ENCODE measurements at regions not wholly inside any gene's neighbourhood (a gene's known extent, or its start where the extent isn't known, plus 50 kb on each side); places are given as distances from the start of the nearest gene placed in this dataset.
"Not testable (repeated sequence)": the region's sequence is repeated elsewhere in the genome, so short reads cannot be mapped to it uniquely, and the experiment has no call there.

DNA sequence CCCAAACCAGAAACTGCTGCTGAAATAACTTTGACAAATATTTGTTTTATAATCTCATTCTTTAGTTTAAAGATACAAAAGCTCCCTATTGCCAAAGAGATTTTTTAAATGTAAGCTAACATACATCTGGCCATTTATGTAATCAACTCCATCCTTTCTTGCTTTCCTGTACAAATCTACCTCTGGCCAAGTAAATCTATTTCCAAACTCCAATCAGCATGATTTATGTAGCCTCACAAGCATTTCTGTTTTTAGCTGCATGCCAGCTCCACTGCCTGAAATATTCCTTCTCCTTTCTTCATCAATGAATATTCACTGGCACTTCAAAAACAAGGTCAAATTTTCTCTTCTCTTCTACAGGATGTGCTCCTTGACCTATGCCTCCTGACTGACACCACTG lies 80.0 kb downstream of the SHOX2 start:
- H3K27me3 ChIP-seq (ENCODE audit: control insufficient read depth, insufficient read depth, low read length): no peaks in the 10 kb centered on the region
- no peak overlapping the region for H3K27ac ChIP-seq (ENCODE audit: low read length)
- no peaks in the 10 kb centered on the region for H3K4me1 ChIP-seq (ENCODE audit: control insufficient read depth, insufficient read depth, low read length)
- H3K4me3 ChIP-seq (ENCODE audit: low read length): no peak overlapping the region
- no peaks in the 10 kb centered on the region for H3K36me3 ChIP-seq (ENCODE audit: control insufficient read depth, insufficient read depth, low read length)
- no peak for DNase-seq
- no peaks in the 10 kb centered on the region for H3K9me3 ChIP-seq (ENCODE audit: control insufficient read depth, low read depth, low read length)

DNA sequence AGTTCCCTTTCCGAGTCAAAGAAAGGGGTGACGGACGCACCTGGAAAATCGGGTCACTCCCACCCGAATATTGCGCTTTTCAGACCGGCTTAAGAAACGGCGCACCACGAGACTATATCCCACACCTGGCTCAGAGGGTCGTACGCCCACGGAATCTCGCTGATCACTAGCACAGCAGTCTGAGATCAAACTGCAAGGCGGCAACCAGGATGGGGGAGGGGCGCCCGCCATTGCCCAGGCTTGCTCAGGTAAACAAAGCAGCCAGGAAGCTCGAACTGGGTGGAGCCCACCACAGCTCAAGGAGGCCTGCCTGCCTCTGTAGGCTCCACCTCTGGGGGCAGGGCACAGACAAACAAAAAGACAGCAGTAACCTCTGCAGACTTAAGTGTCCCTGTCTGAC lies 86.3 kb downstream of the SHOX2 start:
- not testable (repeated sequence) for H3K27ac ChIP-seq (ENCODE audit: low read length); H3K4me1 ChIP-seq (ENCODE audit: control insufficient read depth, insufficient read depth, low read length); H3K36me3 ChIP-seq (ENCODE audit: control insufficient read depth, insufficient read depth, low read length); DNase-seq; H3K27me3 ChIP-seq (ENCODE audit: control insufficient read depth, insufficient read depth, low read length); H3K9me3 ChIP-seq (ENCODE audit: control insufficient read depth, low read depth, low read length); H3K4me3 ChIP-seq (ENCODE audit: low read length)
- WGBS (ENCODE audit: insufficient coverage, low lambda C conversion rate): no CpG with 5 or more reads among the region's 18 CpGs

- H3K9me3 ChIP-seq (ENCODE audit: control insufficient read depth, low read depth, low read length): no peaks in the 10 kb centered on the region
- H3K27ac ChIP-seq (ENCODE audit: low read length): no peak overlapping the region
- no peak overlapping the region for H3K4me3 ChIP-seq (ENCODE audit: low read length)
- H3K4me1 ChIP-seq (ENCODE audit: control insufficient read depth, insufficient read depth, low read length): no peaks in the 10 kb centered on the region
- no CpG with 5 or more reads among the region's 1 CpG for WGBS (ENCODE audit: insufficient coverage, low lambda C conversion rate)
- no peaks in the 10 kb centered on the region for H3K36me3 ChIP-seq (ENCODE audit: control insufficient read depth, insufficient read depth, low read length)
- no peaks in the 10 kb centered on the region for H3K27me3 ChIP-seq (ENCODE audit: control insufficient read depth, insufficient read depth, low read length)
- no peak for DNase-seq
Observed at GRCh38 chr3:158018462-158018861, 87.8 kb downstream of the SHOX2 start.

DNA sequence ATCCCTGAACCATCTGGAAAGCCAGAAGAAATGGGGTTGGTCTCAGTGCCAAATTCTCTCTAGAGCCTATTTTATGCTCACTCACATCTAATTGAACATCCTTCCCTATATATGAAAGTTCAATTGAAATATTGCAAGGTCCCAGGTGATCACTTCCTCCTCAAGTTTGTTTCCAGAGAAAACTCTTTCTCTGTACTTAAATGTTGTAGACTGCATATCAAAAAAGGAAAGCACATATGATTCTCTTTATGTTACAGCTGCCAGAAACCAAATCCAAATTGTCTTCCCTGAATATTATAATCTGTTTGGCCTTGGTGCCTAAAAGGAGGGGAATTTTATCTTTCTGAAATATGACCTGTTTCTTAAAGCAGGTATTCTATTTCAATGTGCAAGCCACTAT lies 93.3 kb downstream of the SHOX2 start:
- no peak overlapping the region for H3K27ac ChIP-seq (ENCODE audit: low read length)
- H3K4me3 ChIP-seq (ENCODE audit: low read length): no peak overlapping the region
- H3K27me3 ChIP-seq (ENCODE audit: control insufficient read depth, insufficient read depth, low read length): no peaks in the 10 kb centered on the region
- no peaks in the 10 kb centered on the region for H3K4me1 ChIP-seq (ENCODE audit: control insufficient read depth, insufficient read depth, low read length)
- H3K36me3 ChIP-seq (ENCODE audit: control insufficient read depth, insufficient read depth, low read length): no peaks in the 10 kb centered on the region
- no peak for DNase-seq
- H3K9me3 ChIP-seq (ENCODE audit: control insufficient read depth, low read depth, low read length): no peaks in the 10 kb centered on the region

DNA sequence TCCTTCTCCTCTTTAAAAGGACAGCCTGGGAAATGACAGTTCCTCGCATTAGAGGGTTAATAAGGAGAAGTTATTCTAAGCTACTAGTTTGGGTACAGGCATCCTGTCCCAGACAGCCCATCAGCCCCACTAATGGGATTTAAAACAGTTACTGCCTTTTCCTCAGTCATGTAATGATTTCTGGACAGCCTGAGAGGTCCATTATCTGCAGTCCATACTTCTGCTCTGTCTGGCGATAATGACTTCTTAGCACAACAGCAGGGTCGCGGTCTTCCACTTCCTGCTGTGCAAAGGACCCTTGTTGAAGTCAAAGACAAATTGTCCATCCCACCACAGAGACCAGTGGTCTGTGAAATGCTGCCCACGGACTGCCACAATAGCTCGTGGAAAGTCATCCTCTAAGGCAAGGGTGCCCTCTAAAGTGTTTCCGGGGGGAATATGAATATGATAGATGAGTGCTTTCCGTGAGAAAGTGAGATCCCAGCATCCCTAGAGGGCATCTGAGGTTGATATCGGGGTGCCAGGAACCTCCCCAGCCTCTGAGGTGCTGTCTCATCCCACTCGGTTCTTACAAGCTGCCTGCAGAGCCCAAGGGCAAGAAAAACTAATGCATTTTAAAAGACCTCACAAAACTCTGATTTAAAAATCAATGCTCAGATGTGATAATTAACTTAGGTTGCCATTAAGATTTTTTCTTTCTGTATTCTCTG lies 100.7 kb downstream of the SHOX2 start:
- no peak for DNase-seq
- Histone ChIP-seq H3K4me3 (ENCODE audit: low read length) (no peak overlapping the region), H3K9me3 (ENCODE audit: control insufficient read depth, low read depth, low read length) (no peaks in the 10 kb centered on the region), H3K36me3 (ENCODE audit: control insufficient read depth, insufficient read depth, low read length) (no peaks in the 10 kb centered on the region), H3K4me1 (ENCODE audit: control insufficient read depth, insufficient read depth, low read length) (no peaks in the 10 kb centered on the region), H3K27me3 (ENCODE audit: control insufficient read depth, insufficient read depth, low read length) (no peaks in the 10 kb centered on the region), H3K27ac (ENCODE audit: low read length) (no peak overlapping the region)
- no CpG with 5 or more reads among the region's 10 CpGs for WGBS (ENCODE audit: insufficient coverage, low lambda C conversion rate)

DNA sequence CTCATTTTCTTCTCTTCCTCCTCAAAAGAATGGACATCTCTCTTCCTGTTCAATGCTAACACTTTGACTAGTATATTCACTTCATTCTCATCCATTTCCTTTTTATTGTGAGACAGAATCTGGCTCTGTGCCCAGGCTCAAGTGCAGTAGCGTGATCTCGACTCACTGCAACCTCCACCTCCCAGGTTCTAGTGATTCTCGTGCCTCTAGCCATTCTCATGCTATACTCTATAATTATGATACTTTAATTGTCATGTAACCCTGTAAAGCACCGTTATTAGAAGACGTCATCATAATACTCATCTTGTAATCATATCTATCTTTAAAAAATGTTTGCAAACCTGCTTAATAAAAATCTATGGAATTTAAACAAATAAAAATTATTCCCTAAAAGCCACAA lies 107.0 kb downstream of the SHOX2 start:
- H3K9me3 ChIP-seq (ENCODE audit: control insufficient read depth, low read depth, low read length): no peaks in the 10 kb centered on the region
- 91% methylated on average over 5 of the region's 5 CpGs for WGBS (ENCODE audit: insufficient coverage, low lambda C conversion rate)
- DNase-seq: no peak

DNA sequence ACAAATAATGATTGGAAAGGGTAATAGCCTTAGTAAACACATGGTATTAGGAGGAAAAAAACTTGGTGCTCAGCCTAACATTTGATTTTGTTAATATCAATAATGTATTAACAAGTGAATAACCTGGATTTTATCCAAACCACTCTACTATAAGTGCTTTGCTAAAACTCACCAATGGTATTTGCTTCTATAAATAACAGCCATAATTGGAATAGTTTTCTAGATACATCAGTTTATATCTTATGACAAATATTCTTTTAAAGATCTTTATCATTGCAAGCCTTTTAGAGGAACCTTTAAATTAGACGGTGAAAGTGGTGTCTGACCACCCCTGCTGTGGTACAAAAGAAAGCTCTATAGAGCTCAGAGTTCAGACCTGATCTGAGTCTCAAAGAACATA lies 123.9 kb downstream of the SHOX2 start:
- 40% methylated on average over 1 of the region's 1 CpG for WGBS (ENCODE audit: insufficient coverage, low lambda C conversion rate)
- no peaks in the 10 kb centered on the region for H3K27me3 ChIP-seq (ENCODE audit: control insufficient read depth, insufficient read depth, low read length)

More for the DNA sequence above, 107.0 kb downstream of the SHOX2 start:
- no peaks in the 10 kb centered on the region for H3K4me1 ChIP-seq (ENCODE audit: control insufficient read depth, insufficient read depth, low read length)
- H3K27me3 ChIP-seq (ENCODE audit: control insufficient read depth, insufficient read depth, low read length): no peaks in the 10 kb centered on the region
- H3K4me3 ChIP-seq (ENCODE audit: low read length): no peak overlapping the region
- H3K36me3 ChIP-seq (ENCODE audit: control insufficient read depth, insufficient read depth, low read length): no peaks in the 10 kb centered on the region
- H3K27ac ChIP-seq (ENCODE audit: low read length): no peak overlapping the region

GRCh38 chr3:157981819-157982218 lies 124.4 kb downstream of the SHOX2 start:
- no CpG with 5 or more reads among the region's 3 CpGs for WGBS (ENCODE audit: insufficient coverage, low lambda C conversion rate)
- no peaks in the 10 kb centered on the region for H3K36me3 ChIP-seq (ENCODE audit: control insufficient read depth, insufficient read depth, low read length)
- no peak for DNase-seq
- no peaks in the 10 kb centered on the region for H3K27me3 ChIP-seq (ENCODE audit: control insufficient read depth, insufficient read depth, low read length)
- H3K4me3 ChIP-seq (ENCODE audit: low read length): no peak overlapping the region
- no peaks in the 10 kb centered on the region for H3K9me3 ChIP-seq (ENCODE audit: control insufficient read depth, low read depth, low read length)
- no peak overlapping the region for H3K27ac ChIP-seq (ENCODE audit: low read length)
- no peaks in the 10 kb centered on the region for H3K4me1 ChIP-seq (ENCODE audit: control insufficient read depth, insufficient read depth, low read length)

More for the DNA sequence above, 123.9 kb downstream of the SHOX2 start:
- no peak overlapping the region for H3K27ac ChIP-seq (ENCODE audit: low read length)
- no peak for DNase-seq
- no peaks in the 10 kb centered on the region for H3K36me3 ChIP-seq (ENCODE audit: control insufficient read depth, insufficient read depth, low read length)
- H3K4me1 ChIP-seq (ENCODE audit: control insufficient read depth, insufficient read depth, low read length): no peaks in the 10 kb centered on the region
- no peaks in the 10 kb centered on the region for H3K9me3 ChIP-seq (ENCODE audit: control insufficient read depth, low read depth, low read length)
- H3K4me3 ChIP-seq (ENCODE audit: low read length): no peak overlapping the region

DNA sequence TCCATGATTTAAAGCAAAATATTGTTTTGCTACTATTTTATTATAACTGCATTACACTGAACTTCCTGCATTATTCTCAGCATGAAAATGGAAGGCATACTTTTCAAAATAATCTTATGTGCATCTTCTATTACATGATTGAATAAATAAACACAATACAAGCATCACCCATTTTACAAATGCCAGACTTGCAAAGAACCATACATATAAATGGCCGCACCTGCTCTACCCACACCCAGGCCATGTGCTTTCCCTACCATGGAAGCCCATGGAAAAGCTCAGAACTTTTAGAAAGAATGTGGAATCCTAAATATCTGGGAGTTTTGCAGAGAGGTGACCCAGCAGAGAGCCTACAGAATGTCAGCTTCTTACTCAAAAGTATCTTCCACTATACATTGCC lies 127.2 kb downstream of the SHOX2 start:
- Histone ChIP-seq H3K27me3 (ENCODE audit: control insufficient read depth, insufficient read depth, low read length) (no peaks in the 10 kb centered on the region), H3K9me3 (ENCODE audit: control insufficient read depth, low read depth, low read length) (no peaks in the 10 kb centered on the region), H3K36me3 (ENCODE audit: control insufficient read depth, insufficient read depth, low read length) (no peaks in the 10 kb centered on the region), H3K4me1 (ENCODE audit: control insufficient read depth, insufficient read depth, low read length) (no peaks in the 10 kb centered on the region), H3K27ac (ENCODE audit: low read length) (no peak overlapping the region), H3K4me3 (ENCODE audit: low read length) (no peak overlapping the region)
- DNase-seq: no peak
- no CpG with 5 or more reads among the region's 1 CpG for WGBS (ENCODE audit: insufficient coverage, low lambda C conversion rate)

DNA sequence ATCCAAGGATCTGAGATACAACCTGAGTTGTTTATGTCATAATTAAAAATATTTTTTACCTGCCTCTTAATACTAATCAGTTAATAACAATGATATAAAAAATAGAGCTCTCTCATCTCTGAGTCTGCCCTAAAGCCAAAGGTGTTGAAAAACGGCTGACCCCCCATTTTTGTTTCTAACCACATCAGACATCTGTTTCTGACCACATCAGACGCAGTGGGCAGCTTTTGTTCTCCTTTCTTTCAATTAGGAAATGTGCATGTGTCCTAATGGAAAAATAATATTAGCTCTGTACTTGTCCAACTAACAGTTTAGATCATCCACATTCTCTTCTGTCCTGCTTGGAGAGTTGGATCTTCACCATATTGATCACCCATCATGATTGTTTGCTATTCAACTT lies 144.6 kb downstream of the SHOX2 start:
- Histone ChIP-seq H3K27me3 (ENCODE audit: control insufficient read depth, insufficient read depth, low read length) (peaks cover 2% of the 10 kb centered on the region), H3K9me3 (ENCODE audit: control insufficient read depth, low read depth, low read length) (no peaks in the 10 kb centered on the region)
- WGBS (ENCODE audit: insufficient coverage, low lambda C conversion rate): no CpG with 5 or more reads among the region's 2 CpGs

GRCh38 chr3:157958457-157958856 lies 147.8 kb downstream of the SHOX2 start:
- 26% methylated on average over 5 of the region's 10 CpGs for WGBS (ENCODE audit: insufficient coverage, low lambda C conversion rate)
- peaks cover 2% of the 10 kb centered on the region for H3K27me3 ChIP-seq (ENCODE audit: control insufficient read depth, insufficient read depth, low read length)
- H3K9me3 ChIP-seq (ENCODE audit: control insufficient read depth, low read depth, low read length): no peaks in the 10 kb centered on the region
- no peak for DNase-seq
- H3K4me1 ChIP-seq (ENCODE audit: control insufficient read depth, insufficient read depth, low read length): no peaks in the 10 kb centered on the region
- H3K36me3 ChIP-seq (ENCODE audit: control insufficient read depth, insufficient read depth, low read length): no peaks in the 10 kb centered on the region
- H3K4me3 ChIP-seq (ENCODE audit: low read length): no peak overlapping the region
- no peak overlapping the region for H3K27ac ChIP-seq (ENCODE audit: low read length)

More for the DNA sequence above, 144.6 kb downstream of the SHOX2 start:
- no peak overlapping the region for H3K4me3 ChIP-seq (ENCODE audit: low read length)
- H3K4me1 ChIP-seq (ENCODE audit: control insufficient read depth, insufficient read depth, low read length): no peaks in the 10 kb centered on the region
- no peak for DNase-seq
- no peak overlapping the region for H3K27ac ChIP-seq (ENCODE audit: low read length)
- H3K36me3 ChIP-seq (ENCODE audit: control insufficient read depth, insufficient read depth, low read length): no peaks in the 10 kb centered on the region
